ENCODE measurements at regions not wholly inside any gene's neighbourhood (a gene's known extent, or its start where the extent isn't known, plus 50 kb on each side); places are given as distances from the start of the nearest gene placed in this dataset.

DNA sequence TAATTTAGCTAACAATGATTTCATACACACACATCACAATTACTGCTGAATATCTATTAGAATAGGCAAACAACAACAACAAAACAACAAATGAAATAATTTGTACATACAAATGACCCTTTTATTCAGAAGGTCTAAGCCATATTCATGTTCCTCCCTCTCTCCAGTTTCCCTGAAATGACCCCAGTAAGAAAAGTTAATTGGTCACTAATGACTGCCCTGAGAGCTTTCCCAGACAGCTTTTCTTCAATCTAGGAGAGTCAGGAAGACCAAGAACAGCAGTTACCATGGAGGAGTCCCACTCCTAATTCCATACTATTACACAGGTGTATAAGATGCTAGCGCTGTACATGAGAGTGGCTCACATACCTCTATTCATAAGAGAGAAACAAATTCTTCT, 121.2 kb upstream of the GRIP1 start:
- no peak overlapping the region for H3K27ac ChIP-seq
- TF ChIP-seq, protein P1, sequence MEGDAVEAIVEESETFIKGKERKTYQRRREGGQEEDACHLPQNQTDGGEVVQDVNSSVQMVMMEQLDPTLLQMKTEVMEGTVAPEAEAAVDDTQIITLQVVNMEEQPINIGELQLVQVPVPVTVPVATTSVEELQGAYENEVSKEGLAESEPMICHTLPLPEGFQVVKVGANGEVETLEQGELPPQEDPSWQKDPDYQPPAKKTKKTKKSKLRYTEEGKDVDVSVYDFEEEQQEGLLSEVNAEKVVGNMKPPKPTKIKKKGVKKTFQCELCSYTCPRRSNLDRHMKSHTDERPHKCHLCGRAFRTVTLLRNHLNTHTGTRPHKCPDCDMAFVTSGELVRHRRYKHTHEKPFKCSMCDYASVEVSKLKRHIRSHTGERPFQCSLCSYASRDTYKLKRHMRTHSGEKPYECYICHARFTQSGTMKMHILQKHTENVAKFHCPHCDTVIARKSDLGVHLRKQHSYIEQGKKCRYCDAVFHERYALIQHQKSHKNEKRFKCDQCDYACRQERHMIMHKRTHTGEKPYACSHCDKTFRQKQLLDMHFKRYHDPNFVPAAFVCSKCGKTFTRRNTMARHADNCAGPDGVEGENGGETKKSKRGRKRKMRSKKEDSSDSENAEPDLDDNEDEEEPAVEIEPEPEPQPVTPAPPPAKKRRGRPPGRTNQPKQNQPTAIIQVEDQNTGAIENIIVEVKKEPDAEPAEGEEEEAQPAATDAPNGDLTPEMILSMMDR (IDR thresholded peaks at IDR 0.05), result no peak
- H3K36me3 ChIP-seq, result no peaks in the 10 kb centered on the region
- no peaks in the 10 kb centered on the region for H3K9me3 ChIP-seq
- ATAC-seq, result no peak
- no peak for DNase-seq
- intact Hi-C loops (cut with DNase I), result no loop called here
- H3K4me1 ChIP-seq, result no peaks in the 10 kb centered on the region
- 69 to 89% methylated on average over 1 of the region's 1 CpG for WGBS, 2 donors
- peaks cover 0 to 24% (median 10%) of the 10 kb centered on the region in 7 donors for H3K27me3 ChIP-seq
- no peak overlapping the region for H3K4me3 ChIP-seq

DNA sequence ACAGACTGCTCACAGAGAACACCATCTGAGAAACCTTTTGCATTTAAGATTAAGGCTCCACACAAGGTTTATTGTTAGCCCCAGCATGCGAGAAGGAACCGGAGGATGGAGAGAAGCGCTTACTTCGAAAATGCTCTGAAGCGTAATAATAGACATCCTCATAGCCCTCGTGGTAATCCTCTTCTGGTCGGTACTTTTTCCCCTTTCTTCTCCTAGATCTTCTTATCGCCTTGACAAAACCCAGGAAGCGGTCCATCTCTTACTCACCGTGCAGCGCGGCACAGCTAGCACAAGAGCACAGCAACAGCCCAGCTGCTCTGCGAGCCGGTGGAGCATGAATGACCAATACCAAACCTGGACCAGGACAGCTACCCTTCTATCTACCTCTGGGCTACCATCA, 125.1 kb upstream of the GRIP1 start:
- no peak for ATAC-seq
- DNase-seq, result no peak
- 21% methylated on average over 14 of the region's 14 CpGs for WGBS, 2 donors
- TF ChIP-seq, protein P1 (IDR thresholded peaks at IDR 0.05), result no peak
- Histone ChIP-seq H3K4me1 (no peaks in the 10 kb centered on the region), H3K36me3 (no peaks in the 10 kb centered on the region), H3K27ac (no peak overlapping the region), H3K9me3 (no peaks in the 10 kb centered on the region), H3K4me3 (no peak overlapping the region), H3K27me3 (peaks cover 0 to 35% (median 10%) of the 10 kb centered on the region in 7 donors)
- intact Hi-C loops (cut with DNase I), result no loop called here

DNA sequence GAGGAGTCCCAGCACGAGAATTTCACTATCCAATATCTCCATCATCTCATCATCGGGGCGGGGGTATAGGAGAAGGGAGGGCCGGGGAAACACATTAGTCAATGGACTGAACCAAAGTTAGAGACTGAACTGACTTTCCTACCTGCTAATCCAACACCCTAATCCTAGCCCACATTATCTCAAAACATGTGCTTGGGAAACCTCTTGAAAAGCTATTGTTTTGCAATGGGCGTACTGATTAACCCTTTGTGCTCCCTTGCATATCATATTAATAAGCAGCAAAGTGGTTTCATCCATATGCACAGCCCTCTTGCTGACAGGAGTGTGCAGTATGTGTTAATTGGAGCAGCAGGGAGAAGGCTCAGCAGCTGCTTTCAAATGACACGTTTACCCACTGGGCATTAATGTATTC, 125.7 kb upstream of the GRIP1 start:
- Histone ChIP-seq H3K36me3 (no peaks in the 10 kb centered on the region), H3K9me3 (no peaks in the 10 kb centered on the region), H3K27me3 (peaks cover 0 to 35% (median 10%) of the 10 kb centered on the region in 7 donors), H3K4me1 (no peaks in the 10 kb centered on the region), H3K4me3 (no peak overlapping the region), H3K27ac (no peak overlapping the region)
- 28 to 44% methylated on average over 6 of the region's 6 CpGs for WGBS, 2 donors
- intact Hi-C loops (cut with DNase I), result no loop called here
- DNase-seq (no peak), ATAC-seq (no peak)
- TF ChIP-seq, protein P1 (IDR thresholded peaks at IDR 0.05), result no peak

DNA sequence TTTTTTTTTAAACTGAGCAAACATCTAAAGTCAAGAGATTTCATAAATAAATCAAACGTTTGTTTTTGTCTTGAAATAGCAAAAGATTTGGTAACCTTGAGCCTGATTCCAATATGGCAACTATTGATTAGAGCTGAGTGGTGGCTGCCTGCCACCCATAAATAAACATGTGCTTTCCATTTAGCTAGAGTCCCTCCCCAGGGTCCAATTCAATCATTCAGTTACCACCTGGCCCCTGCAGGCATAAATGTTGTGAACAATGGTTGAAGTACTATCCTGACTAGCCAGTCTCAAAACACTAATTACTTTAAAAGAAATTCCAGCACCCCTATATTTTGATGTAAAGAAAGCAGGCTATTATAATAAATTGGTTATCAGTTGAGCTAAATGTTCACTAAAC, 129.7 kb upstream of the GRIP1 start:
- ATAC-seq, result no peak
- WGBS, 2 donors, result 77 to 84% methylated on average over 1 of the region's 1 CpG

More for the DNA sequence above, 129.7 kb upstream of the GRIP1 start:
- intact Hi-C loops (cut with DNase I), result no loop called here
- Histone ChIP-seq H3K4me1 (no peaks in the 10 kb centered on the region), H3K4me3 (no peak overlapping the region), H3K9me3 (no peaks in the 10 kb centered on the region), H3K27ac (no peak overlapping the region), H3K36me3 (no peaks in the 10 kb centered on the region), H3K27me3 (peaks cover 0 to 25% (median 4%) of the 10 kb centered on the region in 7 donors)
- TF ChIP-seq, protein P1 (IDR thresholded peaks at IDR 0.05), result no peak
- DNase-seq, result no peak

Measured in heart right ventricle (tissue), 16 donors.